Esophagus squamous epithelium (tissue), 4 donors: ENCODE measurements at regions not wholly inside any gene's neighbourhood (a gene's known extent, or its start where the extent isn't known, plus 50 kb on each side); places are given as distances from the start of the nearest gene placed in this dataset.

Experiments used
- POLR2A ChIP-seq, 4 donors: fragments of 450-650 bp; IDR thresholded peaks; one replicate each; pipeline ENCODE4 v1.6.1; 2017; ENCODE audit warnings: antibody characterized with exemption in 4 of 4, mild to moderate bottlenecking in 4 of 4, moderate library complexity in 3 of 4
- TF ChIP-seq, protein P1 (sequence below), 6 experiments: fragments of 450-650 bp in 4 of 6; fragments of 200-600 bp in 2 of 6; sonication (generic) in 2 of 6; IDR thresholded peaks; one replicate each; pipeline ENCODE4 v1.5.1; 2016 to 2019; ENCODE audit warnings: antibody characterized with exemption in 6 of 6, mild to moderate bottlenecking in 4 of 6, moderate library complexity in 4 of 6

DNA sequence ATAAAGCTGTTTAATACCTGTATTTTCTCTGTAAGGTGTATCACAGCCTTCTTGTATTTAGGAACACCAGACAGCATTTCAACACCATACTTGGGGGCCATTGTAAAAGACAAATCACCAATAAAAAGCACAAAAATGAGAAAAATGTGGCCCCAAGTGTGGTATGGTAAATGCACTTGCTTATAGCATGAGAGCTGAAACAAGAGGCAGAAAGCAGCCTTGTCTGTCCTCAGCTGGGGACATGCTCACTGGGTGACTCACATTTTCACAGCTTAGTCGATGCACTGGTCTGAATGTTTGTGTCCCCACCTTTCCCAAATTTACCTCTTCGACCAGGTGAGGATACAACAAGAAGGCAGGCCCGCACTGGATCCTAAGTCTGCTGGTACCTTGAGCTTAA lies 639.7 kb upstream of the AGA start:
- TF ChIP-seq, protein P1, sequence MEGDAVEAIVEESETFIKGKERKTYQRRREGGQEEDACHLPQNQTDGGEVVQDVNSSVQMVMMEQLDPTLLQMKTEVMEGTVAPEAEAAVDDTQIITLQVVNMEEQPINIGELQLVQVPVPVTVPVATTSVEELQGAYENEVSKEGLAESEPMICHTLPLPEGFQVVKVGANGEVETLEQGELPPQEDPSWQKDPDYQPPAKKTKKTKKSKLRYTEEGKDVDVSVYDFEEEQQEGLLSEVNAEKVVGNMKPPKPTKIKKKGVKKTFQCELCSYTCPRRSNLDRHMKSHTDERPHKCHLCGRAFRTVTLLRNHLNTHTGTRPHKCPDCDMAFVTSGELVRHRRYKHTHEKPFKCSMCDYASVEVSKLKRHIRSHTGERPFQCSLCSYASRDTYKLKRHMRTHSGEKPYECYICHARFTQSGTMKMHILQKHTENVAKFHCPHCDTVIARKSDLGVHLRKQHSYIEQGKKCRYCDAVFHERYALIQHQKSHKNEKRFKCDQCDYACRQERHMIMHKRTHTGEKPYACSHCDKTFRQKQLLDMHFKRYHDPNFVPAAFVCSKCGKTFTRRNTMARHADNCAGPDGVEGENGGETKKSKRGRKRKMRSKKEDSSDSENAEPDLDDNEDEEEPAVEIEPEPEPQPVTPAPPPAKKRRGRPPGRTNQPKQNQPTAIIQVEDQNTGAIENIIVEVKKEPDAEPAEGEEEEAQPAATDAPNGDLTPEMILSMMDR (IDR thresholded peaks at IDR 0.05): no peak
- TF ChIP-seq POLR2A (IDR thresholded peaks at IDR 0.05): no peak
